ENCODE measurements at regions not wholly inside any gene's neighbourhood (a gene's known extent, or its start where the extent isn't known, plus 50 kb on each side); places are given as distances from the start of the nearest gene placed in this dataset.
A peak's percentile ranks its signal among the peaks of the same experiment; 100 is the strongest.

DNA sequence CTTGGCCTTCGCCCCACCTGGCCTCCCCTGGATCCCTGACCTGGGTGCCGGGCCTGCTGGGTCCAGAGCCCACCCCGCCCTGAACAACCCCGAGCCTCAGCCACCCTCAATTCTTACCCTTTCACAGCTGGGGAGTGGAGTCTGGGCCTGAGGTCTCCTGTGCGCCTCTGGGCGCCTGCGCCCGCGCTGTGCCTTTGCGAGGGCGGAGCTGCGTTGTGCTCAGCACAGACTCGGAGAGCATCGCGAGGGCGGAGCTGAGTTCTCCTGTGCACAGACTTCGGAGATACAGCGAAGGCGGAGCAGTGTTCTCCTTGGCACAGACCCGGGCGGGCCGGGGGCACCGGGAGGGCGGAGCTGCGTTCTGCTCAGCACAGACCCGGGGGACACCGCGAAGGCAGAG lies 123.3 kb downstream of the PPIAL4E start:
- ATAC-seq, result peak; percentile 100

Measured in SK-N-SH treated with all-trans-retinoic acid at 6 μM for 48 hours (cell line).